ENCODE measurements at regions not wholly inside any gene's neighbourhood (a gene's known extent, or its start where the extent isn't known, plus 50 kb on each side); places are given as distances from the start of the nearest gene placed in this dataset.
A peak's percentile ranks its signal among the peaks of the same experiment; 100 is the strongest.

DNA sequence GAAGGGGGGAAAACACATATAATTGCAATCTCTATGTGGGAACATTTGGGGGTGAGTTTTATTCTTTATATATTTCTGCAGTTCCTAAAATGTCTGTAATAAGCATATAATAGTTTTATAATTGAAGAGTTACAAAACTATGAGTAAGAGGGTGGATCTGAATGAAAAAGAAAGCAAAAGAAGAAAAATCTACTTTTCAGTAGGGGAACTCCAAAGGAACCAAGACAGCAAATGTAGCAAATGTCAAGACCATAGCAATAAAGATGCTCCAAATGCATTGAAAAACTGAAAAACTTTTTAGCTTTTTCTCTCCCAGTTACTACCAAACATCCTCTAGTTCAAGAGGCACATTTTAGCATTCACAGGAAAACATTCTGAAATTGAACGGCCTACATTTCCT, 434.8 kb downstream of the LMO4 start:
- BruUV-seq (replicated peaks) = no TSS peak
- intact Hi-C loops (cut with micrococcal nuclease) = no loop called here
- Mint-ChIP-seq H3K4me1 (ENCODE audit: insufficient read depth, unreplicated experiment) (no peaks in the 10 kb centered on the region), H3K4me3 (ENCODE audit: unreplicated experiment) (no peak overlapping the region), H3K36me3 (ENCODE audit: insufficient read depth, unreplicated experiment) (no peaks in the 10 kb centered on the region), H3K27ac (ENCODE audit: low read depth, unreplicated experiment) (no peak overlapping the region), H3K9me3 (ENCODE audit: unreplicated experiment) (no peaks in the 10 kb centered on the region), H3K27me3 (ENCODE audit: insufficient read depth, unreplicated experiment) (no peaks in the 10 kb centered on the region)
- no peak for DNase-seq (ENCODE audit: unreplicated experiment)
- ChIA-PET CTCF (interaction anchor here (1.3 kb wide), 1 partner anchor 429 kb away, joined by 3 read pairs; no protein-coding TSS in a partner anchor), POLR2A (interaction anchor here (0.7 kb wide), 1 partner anchor 70 kb away, joined by 5 read pairs; no protein-coding TSS in a partner anchor)
- TF ChIP-seq, protein P1, sequence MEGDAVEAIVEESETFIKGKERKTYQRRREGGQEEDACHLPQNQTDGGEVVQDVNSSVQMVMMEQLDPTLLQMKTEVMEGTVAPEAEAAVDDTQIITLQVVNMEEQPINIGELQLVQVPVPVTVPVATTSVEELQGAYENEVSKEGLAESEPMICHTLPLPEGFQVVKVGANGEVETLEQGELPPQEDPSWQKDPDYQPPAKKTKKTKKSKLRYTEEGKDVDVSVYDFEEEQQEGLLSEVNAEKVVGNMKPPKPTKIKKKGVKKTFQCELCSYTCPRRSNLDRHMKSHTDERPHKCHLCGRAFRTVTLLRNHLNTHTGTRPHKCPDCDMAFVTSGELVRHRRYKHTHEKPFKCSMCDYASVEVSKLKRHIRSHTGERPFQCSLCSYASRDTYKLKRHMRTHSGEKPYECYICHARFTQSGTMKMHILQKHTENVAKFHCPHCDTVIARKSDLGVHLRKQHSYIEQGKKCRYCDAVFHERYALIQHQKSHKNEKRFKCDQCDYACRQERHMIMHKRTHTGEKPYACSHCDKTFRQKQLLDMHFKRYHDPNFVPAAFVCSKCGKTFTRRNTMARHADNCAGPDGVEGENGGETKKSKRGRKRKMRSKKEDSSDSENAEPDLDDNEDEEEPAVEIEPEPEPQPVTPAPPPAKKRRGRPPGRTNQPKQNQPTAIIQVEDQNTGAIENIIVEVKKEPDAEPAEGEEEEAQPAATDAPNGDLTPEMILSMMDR (IDR thresholded peaks at IDR 0.05; ENCODE audit: unreplicated experiment) = no peak

DNA sequence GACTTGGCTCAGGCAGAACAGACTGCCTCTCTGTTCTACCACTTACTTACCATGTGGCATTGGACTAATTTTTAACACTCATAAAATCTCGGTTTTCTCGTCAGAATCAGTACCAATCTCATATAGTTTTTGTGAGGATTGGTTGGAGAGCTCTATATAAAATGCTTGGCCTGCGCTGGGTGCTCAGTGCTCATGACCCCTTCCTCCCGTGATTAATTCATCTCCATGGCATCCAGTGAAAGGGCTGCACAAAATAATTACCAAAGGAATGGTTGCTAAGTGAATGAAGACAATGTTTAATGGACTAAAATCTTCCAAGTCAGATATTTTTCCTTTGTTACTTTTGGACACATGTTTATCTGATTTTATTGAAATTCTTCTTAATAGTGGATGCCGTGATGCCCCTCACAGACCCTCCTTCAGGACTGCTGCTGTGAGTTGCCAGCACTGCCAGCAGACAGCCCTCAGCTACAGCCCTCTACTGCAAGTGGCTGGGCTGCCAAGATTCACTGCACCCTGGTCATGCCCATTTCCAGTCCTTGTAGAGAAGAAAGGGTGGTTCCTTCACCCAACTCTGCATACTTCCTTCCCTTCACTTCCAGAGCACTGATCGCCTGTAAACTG, 436.5 kb downstream of the LMO4 start:
- BruUV-seq (replicated peaks) = no TSS peak
- H3K36me3 Mint-ChIP-seq (ENCODE audit: insufficient read depth, unreplicated experiment) = no peaks in the 10 kb centered on the region
- no peak overlapping the region for H3K4me3 Mint-ChIP-seq (ENCODE audit: unreplicated experiment)
- ChIA-PET POLR2A (no interaction called here), CTCF (no interaction called here)
- no peaks in the 10 kb centered on the region for H3K27me3 Mint-ChIP-seq (ENCODE audit: insufficient read depth, unreplicated experiment)
- no peak for DNase-seq (ENCODE audit: unreplicated experiment)
- H3K4me1 Mint-ChIP-seq (ENCODE audit: insufficient read depth, unreplicated experiment) = no peaks in the 10 kb centered on the region
- TF ChIP-seq, protein P1 (IDR thresholded peaks at IDR 0.05; ENCODE audit: unreplicated experiment) = no peak
- no peak overlapping the region for H3K27ac Mint-ChIP-seq (ENCODE audit: low read depth, unreplicated experiment)
- intact Hi-C loops (cut with micrococcal nuclease) = no loop called here
- H3K9me3 Mint-ChIP-seq (ENCODE audit: unreplicated experiment) = no peaks in the 10 kb centered on the region

DNA sequence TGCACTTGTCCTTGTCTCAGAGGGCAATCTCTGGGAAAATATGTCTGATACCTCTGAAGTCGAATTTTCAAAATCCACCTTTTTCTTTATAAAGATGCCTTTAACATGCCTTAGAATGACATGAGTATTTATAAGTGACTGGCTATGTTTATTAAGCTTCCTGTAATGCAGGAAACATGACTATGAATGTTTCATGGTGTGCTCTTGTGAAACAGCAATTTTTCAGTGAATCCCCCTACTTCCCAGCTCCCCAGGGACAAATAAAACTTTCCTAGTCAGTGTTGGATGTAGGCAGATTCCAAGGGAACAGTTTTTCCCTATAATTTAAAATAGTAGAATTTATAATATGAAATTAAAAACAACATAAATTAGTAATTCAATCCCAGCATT, 437.0 kb downstream of the LMO4 start:
- Mint-ChIP-seq H3K9me3 (ENCODE audit: unreplicated experiment) (no peaks in the 10 kb centered on the region), H3K27ac (ENCODE audit: low read depth, unreplicated experiment) (no peak overlapping the region), H3K36me3 (ENCODE audit: insufficient read depth, unreplicated experiment) (no peaks in the 10 kb centered on the region), H3K4me1 (ENCODE audit: insufficient read depth, unreplicated experiment) (no peaks in the 10 kb centered on the region), H3K4me3 (ENCODE audit: unreplicated experiment) (no peak overlapping the region), H3K27me3 (ENCODE audit: insufficient read depth, unreplicated experiment) (no peaks in the 10 kb centered on the region)
- ChIA-PET CTCF (no interaction called here), POLR2A (no interaction called here)
- intact Hi-C loops (cut with micrococcal nuclease) = no loop called here
- BruUV-seq (replicated peaks) = no TSS peak
- TF ChIP-seq, protein P1 (IDR thresholded peaks at IDR 0.05; ENCODE audit: unreplicated experiment) = no peak
- peak; percentile 26 for DNase-seq (ENCODE audit: unreplicated experiment)

DNA sequence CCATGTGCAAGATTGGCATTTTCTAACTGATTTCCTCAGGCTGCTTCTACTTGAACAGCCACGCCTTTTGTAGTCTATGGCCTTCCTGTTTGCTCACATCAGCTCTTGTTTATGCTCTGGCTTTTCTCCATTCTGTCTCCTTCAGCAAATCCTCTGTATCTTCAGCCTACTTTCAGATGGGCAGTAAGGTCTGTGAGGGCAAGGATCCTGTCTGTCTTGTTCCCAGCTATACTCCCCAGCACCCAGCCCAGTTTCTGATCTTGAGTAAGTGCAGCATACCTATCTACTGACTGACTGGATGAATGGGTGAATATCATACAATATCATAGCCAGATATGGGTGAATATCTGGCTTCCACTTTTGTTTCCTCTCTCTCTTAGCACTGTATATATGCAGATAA, 438.1 kb downstream of the LMO4 start:
- peak; percentile 13 for DNase-seq (ENCODE audit: unreplicated experiment)
- Mint-ChIP-seq H3K9me3 (ENCODE audit: unreplicated experiment) (no peaks in the 10 kb centered on the region), H3K4me3 (ENCODE audit: unreplicated experiment) (no peak overlapping the region), H3K27ac (ENCODE audit: low read depth, unreplicated experiment) (no peak overlapping the region), H3K4me1 (ENCODE audit: insufficient read depth, unreplicated experiment) (no peaks in the 10 kb centered on the region), H3K27me3 (ENCODE audit: insufficient read depth, unreplicated experiment) (no peaks in the 10 kb centered on the region), H3K36me3 (ENCODE audit: insufficient read depth, unreplicated experiment) (no peaks in the 10 kb centered on the region)
- no TSS peak for BruUV-seq (replicated peaks)
- TF ChIP-seq, protein P1 (IDR thresholded peaks at IDR 0.05; ENCODE audit: unreplicated experiment) = no peak
- POLR2A ChIA-PET = no interaction called here
- intact Hi-C loops (cut with micrococcal nuclease) = no loop called here
- CTCF ChIA-PET = interaction anchor here (0.7 to 1.0 kb wide), 2 partner anchors 67 to 339 kb away, joined by 3 read pairs; no protein-coding TSS in a partner anchor

Data from MCF 10A (cell line).